Kidney (tissue), 13 donors: ENCODE measurements at regions not wholly inside any gene's neighbourhood (a gene's known extent, or its start where the extent isn't known, plus 50 kb on each side); places are given as distances from the start of the nearest gene placed in this dataset.
A peak's percentile ranks its signal among the peaks of the same experiment; 100 is the strongest.

Experiments used
- DNase-seq, 5 donors: peaks; one replicate each; pipeline ENCODE4 v3.0.0-alpha.2; 2013 to 2020
- FAIRE-seq: peaks from 2 replicates; lab custom pipeline; 2012; peaks lifted over from hg19 to GRCh38; lab: Jason Lieb, UNC
- H3K27ac ChIP-seq, 2 donors: one replicate each; pipeline ENCODE4 v1.7.0; 2013; ENCODE audit warnings: low read depth in 2 of 2, low read length in 2 of 2, inconsistent platforms in 1 of 2
- H3K27me3 ChIP-seq: one replicate; pipeline ENCODE4 v1.7.1; 2013; ENCODE audit warnings: low read length, inconsistent platforms; ENCODE audit not compliant: control insufficient read depth, insufficient read depth
- H3K36me3 ChIP-seq, 3 donors: one replicate each; pipeline versions ENCODE4 v1.7.0 to v1.7.1; 2013; ENCODE audit warnings: low read length in 3 of 3, control low read depth in 1 of 3, inconsistent platforms in 1 of 3; ENCODE audit not compliant: insufficient read depth in 3 of 3, control insufficient read depth in 2 of 3
- H3K4me1 ChIP-seq, 3 donors: one replicate each; pipeline versions ENCODE4 v1.7.0 to v1.7.1; 2013; ENCODE audit warnings: low read length in 3 of 3, inconsistent platforms in 1 of 3, low read depth in 1 of 3; ENCODE audit not compliant: control insufficient read depth in 2 of 3, insufficient read depth in 2 of 3
- H3K4me3 ChIP-seq, 3 donors: one replicate each; pipeline versions ENCODE4 v1.7.0 to v1.8.1; 2013; ENCODE audit warnings: low read length in 3 of 3, control low read depth in 1 of 3, inconsistent platforms in 1 of 3
- H3K9ac ChIP-seq, 3 donors: one replicate each; pipeline versions ENCODE4 v1.7.0 to v1.7.1; 2013; ENCODE audit warnings: low read length in 3 of 3, control low read depth in 1 of 3, inconsistent platforms in 1 of 3
- H3K9me3 ChIP-seq, 3 donors: one replicate each; pipeline versions ENCODE4 v1.7.0 to v1.7.1; 2013; ENCODE audit warnings: low read length in 3 of 3, control low read depth in 1 of 3, inconsistent platforms in 1 of 3; ENCODE audit not compliant: control insufficient read depth in 2 of 3, insufficient read depth in 1 of 3
- CTCF ChIP-seq: IDR thresholded peaks from 3 replicates; pipeline ENCODE4 v1.5.1; 2012; ENCODE audit warnings: mild to moderate bottlenecking, moderate library complexity, borderline replicate concordance; ENCODE audit not compliant: insufficient read depth; ENCODE audit errors: extremely low read depth
- intact Hi-C: fragments of 100-400 bp; cut with DNase I; formaldehyde crosslinking; loops from one replicate; pipeline ENCODE4 v1.11.1; 2022
- donor health status: control.
- donor health status: control.
- donor health status: control.
- donor health status: control.
- donor health status: control.
- donor health status: DM: yes; HTN: yes; CAD: no.
- donor health status: Normal renal cell carcinoma (clear cell type).

DNA sequence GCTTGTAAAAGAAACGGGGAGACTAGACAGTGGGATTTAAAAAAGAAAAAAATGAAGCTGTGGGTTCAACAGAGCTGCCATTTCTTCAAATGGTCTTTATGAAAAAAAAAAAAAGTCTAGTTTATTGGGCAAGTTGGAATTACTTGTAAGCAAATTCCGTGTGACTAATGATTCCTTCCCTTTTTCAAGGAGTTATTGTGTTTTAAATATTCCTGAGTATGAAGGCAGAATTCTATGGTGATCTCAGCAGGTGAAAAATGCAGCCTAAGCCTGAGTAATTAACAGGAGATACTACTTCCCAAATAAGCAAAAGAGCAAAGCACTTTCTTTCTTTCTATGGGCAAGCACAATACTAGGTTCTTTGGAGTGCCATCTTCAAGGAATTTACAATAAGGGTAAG, 481.9 kb downstream of the ZNF608 start:
- no peaks in the 10 kb centered on the region for H3K9me3 ChIP-seq
- no peak for TF ChIP-seq CTCF
- no peaks in the 10 kb centered on the region for H3K36me3 ChIP-seq
- H3K4me3 ChIP-seq, result no peak overlapping the region
- intact Hi-C loops, result no loop called here
- no peak overlapping the region for H3K27ac ChIP-seq
- FAIRE-seq (no peak), DNase-seq (no peak)
- no peak overlapping the region for H3K9ac ChIP-seq
- H3K4me1 ChIP-seq, result no peaks in the 10 kb centered on the region
- no peaks in the 10 kb centered on the region for H3K27me3 ChIP-seq

DNA sequence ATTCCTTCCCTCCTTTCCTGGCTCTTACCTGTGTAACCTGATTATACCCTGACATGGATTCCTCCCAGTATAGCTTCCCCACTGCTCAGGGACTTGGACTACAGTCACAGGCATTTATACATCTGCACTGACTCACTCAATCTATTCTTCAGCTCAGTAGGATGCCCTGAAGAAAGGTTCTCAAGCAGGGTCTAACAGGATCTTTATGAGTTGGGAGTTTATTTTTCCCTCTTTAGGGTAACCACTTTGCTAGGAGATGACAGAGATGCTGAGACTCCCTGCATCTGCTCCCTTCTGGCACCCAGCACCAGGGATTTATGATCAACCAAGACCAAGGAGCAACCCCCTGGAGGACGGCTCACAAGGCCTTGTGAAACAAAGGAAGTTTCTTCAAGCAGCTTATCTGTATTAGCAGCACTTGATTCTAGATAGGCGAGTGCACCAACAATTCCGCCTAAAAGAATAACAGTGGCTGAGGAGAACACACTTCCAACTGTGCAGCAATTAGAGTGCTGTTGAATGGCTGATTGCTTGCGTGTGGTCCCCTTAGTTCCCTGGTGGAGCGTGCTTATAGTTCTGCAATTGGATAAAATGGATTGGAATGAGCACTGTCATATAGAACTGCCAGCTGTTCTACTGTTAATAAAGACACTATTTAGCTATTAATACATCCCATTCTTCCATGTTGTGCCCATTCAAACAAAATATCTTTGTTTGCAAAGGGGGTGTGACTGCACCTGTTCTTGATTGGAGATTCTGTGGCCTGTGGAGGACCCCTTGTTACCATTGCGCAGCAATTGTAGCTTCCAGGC, 482.6 kb downstream of the ZNF608 start:
- DNase-seq (peak in 2 of 5 donors; percentile 25 to 48), FAIRE-seq (no peak)
- TF ChIP-seq CTCF, result no peak
- Histone ChIP-seq H3K4me1 (no peaks in the 10 kb centered on the region), H3K9me3 (no peaks in the 10 kb centered on the region), H3K27ac (no peak overlapping the region), H3K9ac (no peak overlapping the region), H3K27me3 (no peaks in the 10 kb centered on the region), H3K36me3 (no peaks in the 10 kb centered on the region), H3K4me3 (no peak overlapping the region)
- intact Hi-C loops, result no loop called here

DNA sequence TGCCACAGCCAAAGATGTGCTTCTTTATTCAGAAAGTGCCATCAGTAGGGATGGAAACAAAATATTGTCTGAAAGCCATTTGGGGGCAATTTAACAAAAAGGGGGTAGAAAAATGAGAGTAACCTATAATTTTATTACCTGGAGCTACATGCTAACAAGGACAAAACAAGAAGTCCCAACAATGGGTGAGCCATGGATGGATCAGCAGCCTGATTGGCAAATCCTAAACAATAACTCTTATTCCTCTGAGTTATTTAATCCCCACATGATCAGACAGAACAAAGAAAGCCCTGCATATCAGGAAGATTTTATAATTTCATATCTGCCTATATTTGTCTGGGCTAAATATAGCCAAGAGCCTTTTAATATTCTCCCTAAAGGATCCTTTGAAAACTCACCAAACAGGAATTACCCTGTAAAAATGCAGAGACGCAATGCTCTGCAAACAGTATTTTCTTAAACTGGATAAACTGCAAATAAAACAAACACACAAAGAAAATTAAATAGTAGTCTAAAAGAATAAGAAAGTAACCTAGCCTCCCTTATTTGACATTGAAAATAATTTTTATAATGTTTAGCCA, 483.4 kb downstream of the ZNF608 start:
- no peak for FAIRE-seq

More for the DNA sequence above, 483.4 kb downstream of the ZNF608 start:
- intact Hi-C loops, result no loop called here
- Histone ChIP-seq H3K27ac (no peak overlapping the region), H3K27me3 (no peaks in the 10 kb centered on the region), H3K9me3 (no peaks in the 10 kb centered on the region), H3K36me3 (no peaks in the 10 kb centered on the region), H3K9ac (no peak overlapping the region), H3K4me1 (no peaks in the 10 kb centered on the region), H3K4me3 (no peak overlapping the region)
- TF ChIP-seq CTCF, result no peak
- DNase-seq, result peak in 1 of 5 donors; percentile 41
